GM19438 (cell line): ENCODE measurements at regions not wholly inside any gene's neighbourhood (a gene's known extent, or its start where the extent isn't known, plus 50 kb on each side); places are given as distances from the start of the nearest gene placed in this dataset.

ENCODE experiments used
- ATAC-seq: cut with Tn5 transposase; IDR thresholded peaks from one replicate; pipeline ENCODE4 v1.9.1; 2021; ENCODE audit warnings: low read depth; ENCODE audit not compliant: unreplicated experiment

- no peak for ATAC-seq
These were observed 229.4 kb downstream of the ALDH8A1 start for GRCh38 chr6:134720353-134721059.

- no peak for ATAC-seq
These were observed 230.0 kb downstream of the ALDH8A1 start for GRCh38 chr6:134719911-134720310.

GRCh38 chr6:134719286-134719685, 230.6 kb downstream of the ALDH8A1 start:
- no peak for ATAC-seq

- no peak for ATAC-seq
These were observed 235.2 kb downstream of the ALDH8A1 start for GRCh38 chr6:134714679-134715078.

GRCh38 chr6:134714113-134714512, 235.8 kb downstream of the ALDH8A1 start:
- no peak for ATAC-seq

GRCh38 chr6:134712311-134712710, 237.6 kb downstream of the ALDH8A1 start:
- no peak for ATAC-seq

GRCh38 chr6:134708079-134708478, 241.8 kb downstream of the ALDH8A1 start:
- ATAC-seq: no peak

GRCh38 chr6:134707342-134708031, 242.4 kb downstream of the ALDH8A1 start:
- ATAC-seq: no peak

GRCh38 chr6:134706806-134707205, 243.1 kb downstream of the ALDH8A1 start:
- no peak for ATAC-seq

- no peak for ATAC-seq
These were observed 243.7 kb downstream of the ALDH8A1 start for GRCh38 chr6:134706153-134706552.

GRCh38 chr6:134703206-134703605, 246.7 kb downstream of the ALDH8A1 start:
- ATAC-seq: no peak

GRCh38 chr6:134702279-134702678, 247.6 kb downstream of the ALDH8A1 start:
- no peak for ATAC-seq

- no peak for ATAC-seq
These were observed 248.6 kb downstream of the ALDH8A1 start for GRCh38 chr6:134701301-134701700.

GRCh38 chr6:134698228-134698627, 251.7 kb downstream of the ALDH8A1 start:
- no peak for ATAC-seq

- ATAC-seq: no peak
These were observed 257.9 kb downstream of the ALDH8A1 start for GRCh38 chr6:134692008-134692407.

GRCh38 chr6:134691180-134691579, 258.7 kb downstream of the ALDH8A1 start:
- no peak for ATAC-seq

- no peak for ATAC-seq
These were observed 259.9 kb downstream of the ALDH8A1 start for GRCh38 chr6:134690048-134690447.

GRCh38 chr6:134689641-134690040, 260.3 kb downstream of the ALDH8A1 start:
- no peak for ATAC-seq

- no peak for ATAC-seq
These were observed 260.7 kb downstream of the ALDH8A1 start for GRCh38 chr6:134689177-134689576.

GRCh38 chr6:134686071-134686470, 263.8 kb downstream of the ALDH8A1 start:
- no peak for ATAC-seq

GRCh38 chr6:134684423-134684795, 265.5 kb downstream of the ALDH8A1 start:
- ATAC-seq: no peak

GRCh38 chr6:134683783-134684422, 266.0 kb downstream of the ALDH8A1 start:
- ATAC-seq: no peak
